Gastroesophageal sphincter (tissue), 4 donors: ENCODE measurements at regions not wholly inside any gene's neighbourhood (a gene's known extent, or its start where the extent isn't known, plus 50 kb on each side); places are given as distances from the start of the nearest gene placed in this dataset.

Source experiments
- ATAC-seq: fragments of 150-250 bp; one replicate; pipeline ENCODE4 v1.9.1; 2016; ENCODE audit warnings: mild to moderate bottlenecking, moderate library complexity
- H3K27ac ChIP-seq, 4 donors: fragments of 200-600 bp; sonication (generic) in 3 of 4; 1 replicate in 3 of 4; 2 replicates in 1 of 4; pipeline ENCODE4 v1.5.1; 2016 to 2019
- H3K27me3 ChIP-seq: fragments of 200-600 bp; sonication (generic); one replicate; pipeline ENCODE4 v1.5.1; 2019
- H3K36me3 ChIP-seq, 2 donors: fragments of 200-600 bp; sonication (generic); one replicate each; pipeline ENCODE4 v1.5.1; 2019; ENCODE audit warnings: control low read depth in 1 of 2
- H3K4me1 ChIP-seq, 3 donors: fragments of 200-600 bp; sonication (generic); 1 replicate in 2 of 3; 2 replicates in 1 of 3; pipeline ENCODE4 v1.5.1; 2016 to 2019; ENCODE audit warnings: control low read depth in 2 of 3
- H3K4me3 ChIP-seq, 2 donors: fragments of 200-600 bp; sonication (generic); one replicate each; pipeline ENCODE4 v1.5.1; 2019; ENCODE audit warnings: mild to moderate bottlenecking in 1 of 2, moderate library complexity in 1 of 2
- H3K9me3 ChIP-seq, 3 donors: fragments of 200-600 bp; sonication (generic); one replicate each; pipeline ENCODE4 v1.5.1; 2017 to 2019; ENCODE audit warnings: control low read depth in 2 of 3
- CTCF ChIP-seq, 4 experiments: fragments of 200-600 bp in 2 of 4; fragments of 450-650 bp in 2 of 4; sonication (generic) in 1 of 4; IDR thresholded peaks; one replicate each; pipeline ENCODE4 v1.5.1; 2017 to 2019; ENCODE audit warnings: antibody characterized with exemption in 4 of 4, mild to moderate bottlenecking in 2 of 4, moderate library complexity in 2 of 4
- EP300 ChIP-seq: sonication (generic); formaldehyde crosslinking; IDR thresholded peaks from one replicate; pipeline ENCODE4 v1.6.1; 2017; ENCODE audit warnings: antibody characterized with exemption, mild to moderate bottlenecking
- POLR2A ChIP-seq, 2 donors: fragments of 450-650 bp; IDR thresholded peaks; one replicate each; pipeline ENCODE4 v1.6.1; 2017; ENCODE audit warnings: antibody characterized with exemption in 2 of 2, mild to moderate bottlenecking in 2 of 2, moderate library complexity in 1 of 2
- POLR2AphosphoS5 ChIP-seq: sonication (generic); formaldehyde crosslinking; IDR thresholded peaks from one replicate; pipeline ENCODE4 v1.6.1; 2017; ENCODE audit warnings: antibody characterized with exemption
- WGBS, 2 donors: methylation state at CpG; one replicate each; pipeline ENCODE4 v1.1.5; 2018; ENCODE audit warnings: low coverage in 1 of 2; 5-methylcytosine and 5-hydroxymethylcytosine counted together

GRCh38 chr2:508121-508520 lies 169.1 kb downstream of the TMEM18 start:
- TF ChIP-seq POLR2AphosphoS5 = no peak
- no peak for TF ChIP-seq CTCF (IDR thresholded peaks at IDR 0.05)
- TF ChIP-seq EP300 = no peak
- no peak for TF ChIP-seq POLR2A (IDR thresholded peaks at IDR 0.05)
- WGBS, 2 donors = 80% methylated on average over 1 of the region's 4 CpGs; no CpG with 5 or more reads in 1 of the 2 donors
- Histone ChIP-seq H3K27me3 (peaks cover 3% of the 10 kb centered on the region), H3K4me3 (no peak overlapping the region), H3K36me3 (no peaks in the 10 kb centered on the region), H3K4me1 (no peaks in the 10 kb centered on the region), H3K9me3 (no peaks in the 10 kb centered on the region), H3K27ac (no peak overlapping the region)
- no peak for ATAC-seq

GRCh38 chr2:506866-507265 lies 170.3 kb downstream of the TMEM18 start:
- H3K27ac ChIP-seq = no peak overlapping the region
- H3K9me3 ChIP-seq = no peaks in the 10 kb centered on the region
- H3K4me1 ChIP-seq = no peaks in the 10 kb centered on the region
- TF ChIP-seq EP300 (no peak), POLR2A (IDR thresholded peaks at IDR 0.05) (no peak), POLR2AphosphoS5 (no peak), CTCF (IDR thresholded peaks at IDR 0.05) (no peak)
- H3K36me3 ChIP-seq = no peaks in the 10 kb centered on the region
- 88% methylated on average over 5 of the region's 5 CpGs; no CpG with 5 or more reads in 1 of the 2 donors for WGBS, 2 donors
- ATAC-seq = no peak
- H3K4me3 ChIP-seq = no peak overlapping the region
- H3K27me3 ChIP-seq = peaks cover 6% of the 10 kb centered on the region

- H3K27me3 ChIP-seq = peaks cover 10% of the 10 kb centered on the region
- 45 to 83% methylated on average over 5 to 6 of the region's 6 CpGs for WGBS, 2 donors
- no peaks in the 10 kb centered on the region for H3K36me3 ChIP-seq
- no peaks in the 10 kb centered on the region for H3K9me3 ChIP-seq
- no peak overlapping the region for H3K4me3 ChIP-seq
- ATAC-seq = no peak
- H3K27ac ChIP-seq = no peak overlapping the region
- TF ChIP-seq POLR2AphosphoS5 (no peak), CTCF (IDR thresholded peaks at IDR 0.05) (no peak), EP300 (no peak), POLR2A (IDR thresholded peaks at IDR 0.05) (no peak)
- H3K4me1 ChIP-seq = no peaks in the 10 kb centered on the region
These were observed 170.8 kb downstream of the TMEM18 start for GRCh38 chr2:506451-506850.

GRCh38 chr2:505941-506340 lies 171.3 kb downstream of the TMEM18 start:
- WGBS, 2 donors = 52% methylated on average over 8 of the region's 8 CpGs
- no peak overlapping the region for H3K4me3 ChIP-seq
- TF ChIP-seq POLR2AphosphoS5 (no peak), CTCF (IDR thresholded peaks at IDR 0.05) (no peak)
- H3K27ac ChIP-seq = no peak overlapping the region
- no peaks in the 10 kb centered on the region for H3K4me1 ChIP-seq
- H3K9me3 ChIP-seq = no peaks in the 10 kb centered on the region
- no peaks in the 10 kb centered on the region for H3K36me3 ChIP-seq
- ATAC-seq = no peak
- H3K27me3 ChIP-seq = peaks cover 11% of the 10 kb centered on the region

GRCh38 chr2:503288-503999 lies 173.8 kb downstream of the TMEM18 start:
- H3K4me1 ChIP-seq = no peaks in the 10 kb centered on the region
- no peaks in the 10 kb centered on the region for H3K9me3 ChIP-seq
- H3K27me3 ChIP-seq = peaks cover 34% of the 10 kb centered on the region
- no peak overlapping the region for H3K4me3 ChIP-seq
- ATAC-seq = no peak
- H3K27ac ChIP-seq = no peak overlapping the region
- TF ChIP-seq CTCF (IDR thresholded peaks at IDR 0.05) (no peak), EP300 (no peak), POLR2AphosphoS5 (no peak), POLR2A (IDR thresholded peaks at IDR 0.05) (no peak)
- H3K36me3 ChIP-seq = no peaks in the 10 kb centered on the region
- 92 to 94% methylated on average over 8 to 18 of the region's 41 CpGs for WGBS, 2 donors
